GM23338 (cell line): ENCODE measurements at regions not wholly inside any gene's neighbourhood (a gene's known extent, or its start where the extent isn't known, plus 50 kb on each side); places are given as distances from the start of the nearest gene placed in this dataset.

ENCODE experiments used
- ATAC-seq: fragments of 200-7000 bp; cut with Tn5 transposase; 3 replicates; pipeline ENCODE4 v1.9.1; 2020
- DNase-seq: peaks from one replicate; pipeline ENCODE4 v3.0.0-alpha.2; 2015; ENCODE audit warnings: low spot score
- H2AFZ ChIP-seq: fragments of 200-600 bp; sonication (generic); 2 replicates; pipeline ENCODE4 v1.8.0; 2016; ENCODE audit warnings: antibody characterized with exemption, mild to moderate bottlenecking, moderate library complexity
- H3F3A ChIP-seq: fragments of 200-600 bp; sonication (generic); replicated peaks from 2 replicates; pipeline ENCODE4 v1.8.0; 2017; ENCODE audit warnings: antibody characterized with exemption, mixed run types, low read depth
- H3K27ac ChIP-seq: fragments of 200-600 bp; sonication (generic); 2 replicates; pipeline ENCODE4 v1.6.1; 2016; ENCODE audit warnings: low read depth
- H3K27me3 ChIP-seq: fragments of 200-600 bp; sonication (generic); 2 replicates; pipeline ENCODE4 v1.8.0; 2016; ENCODE audit warnings: mild to moderate bottlenecking, mixed run types, moderate library complexity; ENCODE audit not compliant: insufficient read depth
- H3K36me3 ChIP-seq: fragments of 200-600 bp; sonication (generic); 2 replicates; pipeline ENCODE4 v1.8.0; 2016; ENCODE audit warnings: mild to moderate bottlenecking; ENCODE audit not compliant: insufficient read depth
- H3K4me1 ChIP-seq: fragments of 200-600 bp; sonication (generic); 2 replicates; pipeline ENCODE4 v1.8.0; 2016; ENCODE audit warnings: mild to moderate bottlenecking, moderate library complexity; ENCODE audit not compliant: insufficient read depth
- H3K4me2 ChIP-seq: fragments of 200-600 bp; sonication (generic); 2 replicates; pipeline ENCODE4 v1.7.1; 2017; ENCODE audit warnings: mixed run types
- H3K4me3 ChIP-seq: fragments of 200-600 bp; sonication (generic); 2 replicates; pipeline ENCODE4 v1.6.1; 2016; ENCODE audit warnings: mixed run types
- H3K79me2 ChIP-seq: fragments of 200-600 bp; sonication (generic); replicated peaks from 2 replicates; pipeline ENCODE4 v1.8.0; 2017; ENCODE audit warnings: mild to moderate bottlenecking; ENCODE audit not compliant: insufficient read depth
- H3K9me2 ChIP-seq: fragments of 200-600 bp; sonication (generic); 2 replicates; pipeline ENCODE4 v1.8.0; 2017; ENCODE audit not compliant: insufficient read depth
- H4K20me1 ChIP-seq: fragments of 200-600 bp; sonication (generic); replicated peaks from 2 replicates; pipeline ENCODE4 v1.8.0; 2017; ENCODE audit warnings: mild to moderate bottlenecking; ENCODE audit not compliant: insufficient read depth
- H3K27ac Mint-ChIP-seq: 2 replicates; pipeline ENCODE4 v1.8.0; 2020; ENCODE audit warnings: inconsistent platforms, mild to moderate bottlenecking, moderate library complexity, mixed read lengths
- H3K27me3 Mint-ChIP-seq: 3 replicates; pipeline ENCODE4 v1.8.0; 2022; ENCODE audit warnings: low read depth, mild to moderate bottlenecking, moderate library complexity, mixed read lengths, inconsistent platforms; ENCODE audit not compliant: insufficient read depth, poor library complexity
- H3K36me3 Mint-ChIP-seq: 3 replicates; pipeline ENCODE4 v1.8.0; 2021; ENCODE audit warnings: low read depth, mild to moderate bottlenecking, inconsistent platforms, moderate library complexity, mixed read lengths
- H3K4me1 Mint-ChIP-seq: 3 replicates; pipeline ENCODE4 v1.8.0; 2020; ENCODE audit warnings: mild to moderate bottlenecking, inconsistent platforms, mixed read lengths
- H3K4me3 Mint-ChIP-seq: 3 replicates; pipeline ENCODE4 v1.8.0; 2021; ENCODE audit warnings: moderate library complexity, mild to moderate bottlenecking, inconsistent platforms, mixed read lengths
- H3K9me3 Mint-ChIP-seq: 3 replicates; pipeline ENCODE4 v1.8.0; 2020; ENCODE audit warnings: moderate library complexity, mild to moderate bottlenecking, inconsistent platforms, mixed read lengths
- CREB1 ChIP-seq: fragments of 250-450 bp; sonication (Bioruptor Pico); IDR thresholded peaks from 2 replicates; pipeline ENCODE4 v1.5.0; 2020; ENCODE audit warnings: low read depth, mild to moderate bottlenecking, moderate library complexity
- CTCF ChIP-seq, 2 experiments: fragments of 200-600 bp in 1 of 2; sonication (generic) in 1 of 2; conservative IDR thresholded peaks; 2 replicates each; pipeline versions ENCODE4 v1.5.1 to v1.6.1; 2016 to 2017; ENCODE audit warnings: antibody characterized with exemption in 2 of 2, low read depth in 2 of 2, mild to moderate bottlenecking in 2 of 2, moderate library complexity in 1 of 2
- EZH2 ChIP-seq: fragments of 200-600 bp; sonication (generic); IDR thresholded peaks from one replicate; pipeline ENCODE4 v1.8.0; 2017; ENCODE audit warnings: antibody characterized with exemption, mild to moderate bottlenecking, low read depth; ENCODE audit not compliant: unreplicated experiment
- EZH2phosphoT487 ChIP-seq: fragments of 200-600 bp; sonication (generic); IDR thresholded peaks from one replicate; pipeline ENCODE4 v1.8.1; 2018; ENCODE audit warnings: antibody characterized with exemption; ENCODE audit not compliant: unreplicated experiment
- JUNB ChIP-seq: IDR thresholded peaks from one replicate; pipeline ENCODE4 v1.6.1; 2016; ENCODE audit warnings: antibody characterized with exemption; ENCODE audit not compliant: unreplicated experiment
- NANOG ChIP-seq: IDR thresholded peaks from 2 replicates; pipeline ENCODE4 v1.6.1; 2016; ENCODE audit warnings: antibody characterized with exemption, borderline replicate concordance
- POLR2AphosphoS5 ChIP-seq: IDR thresholded peaks from 2 replicates; pipeline ENCODE4 v1.6.1; 2016; ENCODE audit warnings: antibody characterized with exemption, low read depth
- STAT1 ChIP-seq: IDR thresholded peaks from one replicate; pipeline ENCODE4 v1.6.1; 2016; ENCODE audit warnings: antibody characterized with exemption; ENCODE audit not compliant: unreplicated experiment
- ZNF114 ChIP-seq: fragments of 250-450 bp; sonication (Bioruptor Pico); IDR thresholded peaks from 2 replicates; pipeline ENCODE4 v1.5.0; 2020; ENCODE audit warnings: mild to moderate bottlenecking, moderate library complexity
- ZNF331 ChIP-seq: fragments of 250-450 bp; sonication (Bioruptor Pico); IDR thresholded peaks from 2 replicates; pipeline ENCODE4 v1.5.0; 2020; ENCODE audit warnings: low read depth, mild to moderate bottlenecking, moderate library complexity
- ZNF462 ChIP-seq: fragments of 250-450 bp; sonication (Bioruptor Pico); IDR thresholded peaks from 2 replicates; pipeline ENCODE4 v1.5.0; 2020; ENCODE audit warnings: mild to moderate bottlenecking, moderate library complexity
- TF ChIP-seq, protein P1 (sequence below): IDR thresholded peaks from one replicate; pipeline ENCODE4 v1.6.1; 2018; ENCODE audit warnings: antibody characterized with exemption; ENCODE audit not compliant: unreplicated experiment
- TF ChIP-seq, protein P2 (sequence below): IDR thresholded peaks from 2 replicates; pipeline ENCODE4 v1.6.1; 2016; ENCODE audit warnings: antibody characterized with exemption

DNA sequence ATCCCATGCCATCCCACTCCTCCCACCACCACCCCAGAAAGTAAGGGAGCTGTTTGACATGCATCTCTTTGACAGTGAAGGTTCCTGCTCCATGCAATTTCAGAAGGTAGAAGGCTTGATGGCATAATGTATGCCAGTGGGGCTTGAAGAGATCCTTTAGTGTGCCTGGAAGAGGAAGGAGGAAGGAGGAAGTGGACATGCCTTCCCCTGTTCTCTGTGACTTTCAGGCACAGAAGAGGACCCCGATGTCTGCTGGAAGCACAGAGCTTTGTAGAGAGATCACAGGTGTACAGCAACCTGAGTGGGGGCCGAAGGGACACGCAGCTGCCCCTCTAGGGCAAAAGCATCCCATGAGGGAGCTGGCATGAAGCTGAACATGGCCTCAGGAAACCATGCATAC is 171.6 kb downstream of the CD47 start:
- H3K27ac Mint-ChIP-seq = no peak overlapping the region
- no peaks in the 10 kb centered on the region for H4K20me1 ChIP-seq
- no peak overlapping the region for H3K27ac ChIP-seq
- H3K4me1 ChIP-seq = no peaks in the 10 kb centered on the region; the same call in 1 of the 2 replicates
- no peaks in the 10 kb centered on the region for H3F3A ChIP-seq
- peaks cover 3% of the 10 kb centered on the region for H3K27me3 Mint-ChIP-seq
- H3K4me2 ChIP-seq = no peak overlapping the region
- ATAC-seq (no peak), DNase-seq (no peak)
- H3K79me2 ChIP-seq = no peaks in the 10 kb centered on the region
- 0 out of 2 replicates have a peak, but pooled peaks cover 10% of the 10 kb centered on the region for H3K9me2 ChIP-seq
- peaks cover 7% of the 10 kb centered on the region; the same call in 1 of the 3 replicates for H3K9me3 Mint-ChIP-seq
- peaks cover 6% of the 10 kb centered on the region for H3K4me1 Mint-ChIP-seq
- no peak overlapping the region for H3K4me3 ChIP-seq
- H3K36me3 ChIP-seq = no peaks in the 10 kb centered on the region
- no peak overlapping the region for H3K4me3 Mint-ChIP-seq
- H3K27me3 ChIP-seq = no peaks in the 10 kb centered on the region
- TF ChIP-seq POLR2AphosphoS5 = no peak
- TF ChIP-seq ZNF331 = no peak
- TF ChIP-seq ZNF462 (CRISPR knock-in tag) = no peak
- TF ChIP-seq CREB1 = no peak
- TF ChIP-seq, protein P1, sequence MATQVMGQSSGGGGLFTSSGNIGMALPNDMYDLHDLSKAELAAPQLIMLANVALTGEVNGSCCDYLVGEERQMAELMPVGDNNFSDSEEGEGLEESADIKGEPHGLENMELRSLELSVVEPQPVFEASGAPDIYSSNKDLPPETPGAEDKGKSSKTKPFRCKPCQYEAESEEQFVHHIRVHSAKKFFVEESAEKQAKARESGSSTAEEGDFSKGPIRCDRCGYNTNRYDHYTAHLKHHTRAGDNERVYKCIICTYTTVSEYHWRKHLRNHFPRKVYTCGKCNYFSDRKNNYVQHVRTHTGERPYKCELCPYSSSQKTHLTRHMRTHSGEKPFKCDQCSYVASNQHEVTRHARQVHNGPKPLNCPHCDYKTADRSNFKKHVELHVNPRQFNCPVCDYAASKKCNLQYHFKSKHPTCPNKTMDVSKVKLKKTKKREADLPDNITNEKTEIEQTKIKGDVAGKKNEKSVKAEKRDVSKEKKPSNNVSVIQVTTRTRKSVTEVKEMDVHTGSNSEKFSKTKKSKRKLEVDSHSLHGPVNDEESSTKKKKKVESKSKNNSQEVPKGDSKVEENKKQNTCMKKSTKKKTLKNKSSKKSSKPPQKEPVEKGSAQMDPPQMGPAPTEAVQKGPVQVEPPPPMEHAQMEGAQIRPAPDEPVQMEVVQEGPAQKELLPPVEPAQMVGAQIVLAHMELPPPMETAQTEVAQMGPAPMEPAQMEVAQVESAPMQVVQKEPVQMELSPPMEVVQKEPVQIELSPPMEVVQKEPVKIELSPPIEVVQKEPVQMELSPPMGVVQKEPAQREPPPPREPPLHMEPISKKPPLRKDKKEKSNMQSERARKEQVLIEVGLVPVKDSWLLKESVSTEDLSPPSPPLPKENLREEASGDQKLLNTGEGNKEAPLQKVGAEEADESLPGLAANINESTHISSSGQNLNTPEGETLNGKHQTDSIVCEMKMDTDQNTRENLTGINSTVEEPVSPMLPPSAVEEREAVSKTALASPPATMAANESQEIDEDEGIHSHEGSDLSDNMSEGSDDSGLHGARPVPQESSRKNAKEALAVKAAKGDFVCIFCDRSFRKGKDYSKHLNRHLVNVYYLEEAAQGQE = no peak
- no peak for TF ChIP-seq CTCF (conservative IDR thresholded peaks at IDR 0.05; ENCODE audit: low read depth in 2 of 2)
- no peak for TF ChIP-seq EZH2
- TF ChIP-seq, protein P2, sequence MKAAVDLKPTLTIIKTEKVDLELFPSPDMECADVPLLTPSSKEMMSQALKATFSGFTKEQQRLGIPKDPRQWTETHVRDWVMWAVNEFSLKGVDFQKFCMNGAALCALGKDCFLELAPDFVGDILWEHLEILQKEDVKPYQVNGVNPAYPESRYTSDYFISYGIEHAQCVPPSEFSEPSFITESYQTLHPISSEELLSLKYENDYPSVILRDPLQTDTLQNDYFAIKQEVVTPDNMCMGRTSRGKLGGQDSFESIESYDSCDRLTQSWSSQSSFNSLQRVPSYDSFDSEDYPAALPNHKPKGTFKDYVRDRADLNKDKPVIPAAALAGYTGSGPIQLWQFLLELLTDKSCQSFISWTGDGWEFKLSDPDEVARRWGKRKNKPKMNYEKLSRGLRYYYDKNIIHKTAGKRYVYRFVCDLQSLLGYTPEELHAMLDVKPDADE = no peak
- no peak for TF ChIP-seq NANOG
- no peak for TF ChIP-seq JUNB
- TF ChIP-seq EZH2phosphoT487 = no peak
- TF ChIP-seq STAT1 = no peak
- no peak for TF ChIP-seq ZNF114 (CRISPR knock-in tag)
- no peak overlapping the region for H2AFZ ChIP-seq
- H3K36me3 Mint-ChIP-seq = no peaks in the 10 kb centered on the region
